ENCODE measurements at regions not wholly inside any gene's neighbourhood (a gene's known extent, or its start where the extent isn't known, plus 50 kb on each side); places are given as distances from the start of the nearest gene placed in this dataset.

DNA sequence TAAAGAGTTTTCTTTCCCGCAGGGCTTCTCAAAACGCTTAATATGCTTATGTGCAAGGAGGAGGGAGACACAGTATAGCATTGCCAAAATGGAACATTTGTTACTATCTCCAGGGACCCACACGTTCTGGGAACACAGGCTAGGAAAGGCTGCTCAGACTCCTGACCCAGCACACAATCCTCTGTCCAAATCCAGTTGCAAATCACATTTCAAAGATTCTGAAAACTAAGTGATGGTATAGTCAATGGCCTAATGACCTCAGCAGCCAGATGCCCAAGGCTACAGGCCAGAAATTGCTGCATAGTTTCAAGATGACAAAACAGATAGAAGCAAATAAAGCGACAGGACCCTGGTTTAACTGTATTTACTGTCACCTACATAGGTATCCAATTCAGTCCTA, 97.0 kb upstream of the GRIP1 start:
- in situ Hi-C loops (cut with MboI; ENCODE audit: low pct_ligation_motif_present in 1 of 4, low pct_unique_long_range_greater_than_20kb in 1 of 4, low sequenced_read_pairs in 3 of 4) (no loop called here), intact Hi-C loops (cut with DNase I; ENCODE audit: low total_unique reads) (no loop called here)
- Histone ChIP-seq H3K27me3 (no peaks in the 10 kb centered on the region), H3K4me1 (no peaks in the 10 kb centered on the region), H3K36me3 (no peaks in the 10 kb centered on the region), H3K4me3 (no peak overlapping the region), H3K9me3 (no peaks in the 10 kb centered on the region), H3K27ac (no peak overlapping the region)
- DNase-seq: no peak
- TF ChIP-seq POLR2AphosphoS5 (IDR thresholded peaks at IDR 0.05) (no peak), CTCF (IDR thresholded peaks at IDR 0.05) (no peak), EP300 (IDR thresholded peaks at IDR 0.05; ENCODE audit: low read depth) (no peak), POLR2A (IDR thresholded peaks at IDR 0.05) (no peak)
- 67 to 72% methylated on average over 2 to 4 of the region's 4 CpGs for WGBS, 2 donors (ENCODE audit: low coverage in 1 of 2)

GRCh38 chr12:66776974-66777373, 98.1 kb upstream of the GRIP1 start:
- H3K27me3 ChIP-seq: no peaks in the 10 kb centered on the region
- intact Hi-C loops (cut with DNase I; ENCODE audit: low total_unique reads): no loop called here
- no peak overlapping the region for H3K4me3 ChIP-seq
- WGBS, 2 donors (ENCODE audit: low coverage in 1 of 2): 65% methylated on average over 2 of the region's 2 CpGs; no CpG with 5 or more reads in 1 of the 2 donors
- no peak overlapping the region for H3K27ac ChIP-seq
- H3K4me1 ChIP-seq: no peaks in the 10 kb centered on the region
- no peaks in the 10 kb centered on the region for H3K36me3 ChIP-seq
- no peaks in the 10 kb centered on the region for H3K9me3 ChIP-seq
- no peak for DNase-seq
- TF ChIP-seq POLR2AphosphoS5 (IDR thresholded peaks at IDR 0.05) (no peak), EP300 (IDR thresholded peaks at IDR 0.05; ENCODE audit: low read depth) (no peak), CTCF (IDR thresholded peaks at IDR 0.05) (no peak), POLR2A (IDR thresholded peaks at IDR 0.05) (no peak)
- in situ Hi-C loops (cut with MboI; ENCODE audit: low pct_ligation_motif_present in 1 of 4, low pct_unique_long_range_greater_than_20kb in 1 of 4, low sequenced_read_pairs in 3 of 4): no loop called here

GRCh38 chr12:66779466-66779865, 100.6 kb upstream of the GRIP1 start:
- no peak overlapping the region for H3K4me3 ChIP-seq
- TF ChIP-seq POLR2AphosphoS5 (IDR thresholded peaks at IDR 0.05): no peak
- no peak for TF ChIP-seq CTCF (IDR thresholded peaks at IDR 0.05)
- no peak for TF ChIP-seq EP300 (IDR thresholded peaks at IDR 0.05; ENCODE audit: low read depth)
- TF ChIP-seq POLR2A (IDR thresholded peaks at IDR 0.05): no peak
- no peak for DNase-seq
- no peaks in the 10 kb centered on the region for H3K27me3 ChIP-seq
- no peaks in the 10 kb centered on the region for H3K36me3 ChIP-seq
- WGBS, 2 donors (ENCODE audit: low coverage in 1 of 2): 81 to 88% methylated on average over 3 of the region's 3 CpGs
- in situ Hi-C loops (cut with MboI; ENCODE audit: low pct_ligation_motif_present in 1 of 4, low pct_unique_long_range_greater_than_20kb in 1 of 4, low sequenced_read_pairs in 3 of 4) (no loop called here), intact Hi-C loops (cut with DNase I; ENCODE audit: low total_unique reads) (no loop called here)
- H3K27ac ChIP-seq: no peak overlapping the region
- no peaks in the 10 kb centered on the region for H3K9me3 ChIP-seq
- no peaks in the 10 kb centered on the region for H3K4me1 ChIP-seq

DNA sequence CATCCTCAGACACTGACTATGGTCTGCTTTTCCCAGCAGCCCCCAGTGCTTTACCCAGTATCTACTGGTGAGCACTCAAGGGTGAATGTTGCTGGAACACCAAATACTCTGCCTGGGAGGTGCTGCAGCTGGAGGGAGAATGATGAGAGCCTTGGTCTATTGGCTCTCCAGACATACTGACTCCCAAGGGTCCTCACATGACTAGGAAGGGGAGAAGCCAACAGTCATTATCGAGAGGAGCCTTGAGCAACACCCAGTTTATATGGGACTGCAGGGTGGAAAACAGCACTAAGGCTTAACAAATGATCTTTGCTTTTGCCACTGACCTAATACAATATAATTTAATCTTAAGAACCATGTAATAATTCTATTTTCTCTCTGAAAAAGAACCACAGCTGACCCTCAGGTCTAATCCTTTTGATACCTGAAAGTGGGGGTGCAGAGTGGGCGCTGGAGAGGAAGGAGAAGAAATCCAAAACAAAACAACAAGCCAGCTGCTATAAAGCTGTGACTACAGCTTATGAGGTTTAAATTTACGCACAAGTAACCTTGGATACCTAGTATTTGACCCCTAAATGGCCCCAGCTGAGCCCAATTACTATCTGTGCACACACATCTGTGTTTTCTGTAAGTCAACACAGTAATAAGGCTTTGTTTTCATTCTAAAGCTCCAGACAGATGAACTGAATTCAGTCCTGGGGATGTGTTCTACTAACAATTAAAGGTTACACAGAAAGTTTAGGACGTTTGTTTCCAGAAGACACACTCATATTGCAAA, 107.8 kb upstream of the GRIP1 start:
- in situ Hi-C loops (cut with MboI; ENCODE audit: low pct_ligation_motif_present in 1 of 4, low pct_unique_long_range_greater_than_20kb in 1 of 4, low sequenced_read_pairs in 3 of 4): no loop called here
- H3K4me1 ChIP-seq: no peaks in the 10 kb centered on the region
- WGBS, 2 donors (ENCODE audit: low coverage in 1 of 2): 64 to 72% methylated on average over 3 to 4 of the region's 4 CpGs
- H3K36me3 ChIP-seq: no peaks in the 10 kb centered on the region
- no peaks in the 10 kb centered on the region for H3K9me3 ChIP-seq
- TF ChIP-seq EP300 (IDR thresholded peaks at IDR 0.05; ENCODE audit: low read depth): no peak
- TF ChIP-seq POLR2A (IDR thresholded peaks at IDR 0.05): no peak
- TF ChIP-seq CTCF (IDR thresholded peaks at IDR 0.05): no peak
- no peak for TF ChIP-seq POLR2AphosphoS5 (IDR thresholded peaks at IDR 0.05)
- H3K27ac ChIP-seq: no peak overlapping the region
- intact Hi-C loops (cut with DNase I; ENCODE audit: low total_unique reads): no loop called here
- DNase-seq: no peak
- no peaks in the 10 kb centered on the region for H3K27me3 ChIP-seq
- H3K4me3 ChIP-seq: no peak overlapping the region

Measured in transverse colon (tissue), 4 donors.